ENCODE measurements at regions not wholly inside any gene's neighbourhood (a gene's known extent, or its start where the extent isn't known, plus 50 kb on each side); places are given as distances from the start of the nearest gene placed in this dataset.

GRCh38 chr5:104845541-104845940 is 1283.0 kb upstream of the NUDT12 start:
- DNase-seq (ENCODE audit: low read depth, low spot score): no peak
- dilution Hi-C loops (cut with MboI; ENCODE audit: extremely low pct_ligation_motif_present, low sequenced_read_pairs): no loop called here
- no peaks in the 10 kb centered on the region for H3K36me3 ChIP-seq (ENCODE audit: control insufficient read depth in 2 of 2, extremely low read depth in 1 of 2, insufficient read depth in 2 of 2, low read length in 2 of 2)
- H3K27ac ChIP-seq (ENCODE audit: control insufficient read depth, insufficient read depth, low read length): no peak overlapping the region
- H3K9me1 ChIP-seq (ENCODE audit: control insufficient read depth, extremely low read depth, insufficient read depth, low read length): no peaks in the 10 kb centered on the region
- FAIRE-seq: no peak
- no peak overlapping the region for H2AFZ ChIP-seq (ENCODE audit: control insufficient read depth, low read length)
- no peaks in the 10 kb centered on the region for H3K27me3 ChIP-seq (ENCODE audit: control insufficient read depth, extremely low read depth, insufficient read depth, low read length)
- H3K9me3 ChIP-seq (ENCODE audit: control insufficient read depth, low read depth, low read length): no peaks in the 10 kb centered on the region
- H3K4me3 ChIP-seq (ENCODE audit: control insufficient read depth in 2 of 3, extremely low read depth in 1 of 3, insufficient read depth in 2 of 3, low read depth in 1 of 3, low read length in 3 of 3): no peak overlapping the region
- H3K79me2 ChIP-seq (ENCODE audit: control insufficient read depth, insufficient read depth, low read length): no peaks in the 10 kb centered on the region
- H3K9ac ChIP-seq (ENCODE audit: control insufficient read depth, extremely low read depth, insufficient read depth, low read length): no peak overlapping the region
- TF ChIP-seq EZH2 (IDR thresholded peaks at IDR 0.05; ENCODE audit: low read length) (no peak), CTCF (optimal IDR thresholded peaks at IDR 0.05 in 1 of 3, IDR thresholded peaks at IDR 0.05 in 1 of 3, conservative IDR thresholded peaks at IDR 0.05 in 1 of 3; ENCODE audit: extremely low read depth in 1 of 3, insufficient read depth in 2 of 3, low read length in 3 of 3) (no peak)
- no peak overlapping the region for H3K4me2 ChIP-seq (ENCODE audit: control insufficient read depth, extremely low read depth, insufficient read depth, low read depth, low read length)
- H4K20me1 ChIP-seq (ENCODE audit: control insufficient read depth, extremely low read depth, insufficient read depth, low read length): no peaks in the 10 kb centered on the region
- no peaks in the 10 kb centered on the region for H3K4me1 ChIP-seq (ENCODE audit: control insufficient read depth, extremely low read depth, insufficient read depth, low read length)

GRCh38 chr5:104843822-104844221 is 1281.2 kb upstream of the NUDT12 start:
- no peak overlapping the region for H2AFZ ChIP-seq (ENCODE audit: control insufficient read depth, low read length)
- H3K9ac ChIP-seq (ENCODE audit: control insufficient read depth, extremely low read depth, insufficient read depth, low read length): no peak overlapping the region
- H3K9me3 ChIP-seq (ENCODE audit: control insufficient read depth, low read depth, low read length): no peaks in the 10 kb centered on the region
- no peaks in the 10 kb centered on the region for H3K4me1 ChIP-seq (ENCODE audit: control insufficient read depth, extremely low read depth, insufficient read depth, low read length)
- no peak for TF ChIP-seq EZH2 (IDR thresholded peaks at IDR 0.05; ENCODE audit: low read length)
- no peak for TF ChIP-seq CTCF (optimal IDR thresholded peaks at IDR 0.05 in 1 of 3, IDR thresholded peaks at IDR 0.05 in 1 of 3, conservative IDR thresholded peaks at IDR 0.05 in 1 of 3; ENCODE audit: extremely low read depth in 1 of 3, insufficient read depth in 2 of 3, low read length in 3 of 3)
- no peak overlapping the region for H3K4me3 ChIP-seq (ENCODE audit: control insufficient read depth in 2 of 3, extremely low read depth in 1 of 3, insufficient read depth in 2 of 3, low read depth in 1 of 3, low read length in 3 of 3)
- H3K9me1 ChIP-seq (ENCODE audit: control insufficient read depth, extremely low read depth, insufficient read depth, low read length): no peaks in the 10 kb centered on the region
- no peaks in the 10 kb centered on the region for H3K36me3 ChIP-seq (ENCODE audit: control insufficient read depth in 2 of 2, extremely low read depth in 1 of 2, insufficient read depth in 2 of 2, low read length in 2 of 2)
- dilution Hi-C loops (cut with MboI; ENCODE audit: extremely low pct_ligation_motif_present, low sequenced_read_pairs): no loop called here
- FAIRE-seq (no peak), DNase-seq (ENCODE audit: low read depth, low spot score) (no peak)
- H3K79me2 ChIP-seq (ENCODE audit: control insufficient read depth, insufficient read depth, low read length): no peaks in the 10 kb centered on the region
- H3K4me2 ChIP-seq (ENCODE audit: control insufficient read depth, extremely low read depth, insufficient read depth, low read depth, low read length): no peak overlapping the region
- no peaks in the 10 kb centered on the region for H4K20me1 ChIP-seq (ENCODE audit: control insufficient read depth, extremely low read depth, insufficient read depth, low read length)
- no peaks in the 10 kb centered on the region for H3K27me3 ChIP-seq (ENCODE audit: control insufficient read depth, extremely low read depth, insufficient read depth, low read length)
- H3K27ac ChIP-seq (ENCODE audit: control insufficient read depth, insufficient read depth, low read length): no peak overlapping the region
